Epithelial cell of prostate (primary cell): ENCODE measurements at regions not wholly inside any gene's neighbourhood (a gene's known extent, or its start where the extent isn't known, plus 50 kb on each side); places are given as distances from the start of the nearest gene placed in this dataset.
A peak's percentile ranks its signal among the peaks of the same experiment; 100 is the strongest.
"Not testable (repeated sequence)": the region's sequence is repeated elsewhere in the genome, so short reads cannot be mapped to it uniquely, and the experiment has no call there.

Source experiments
- DNase-seq: peaks from one replicate; pipeline ENCODE4 v3.0.0-alpha.2; 2011; ENCODE audit warnings: low read depth, low spot score
- H3K27ac ChIP-seq: fragments of 450-650 bp; 2 replicates; pipeline ENCODE4 v1.5.1; 2017; ENCODE audit warnings: mild to moderate bottlenecking

DNA sequence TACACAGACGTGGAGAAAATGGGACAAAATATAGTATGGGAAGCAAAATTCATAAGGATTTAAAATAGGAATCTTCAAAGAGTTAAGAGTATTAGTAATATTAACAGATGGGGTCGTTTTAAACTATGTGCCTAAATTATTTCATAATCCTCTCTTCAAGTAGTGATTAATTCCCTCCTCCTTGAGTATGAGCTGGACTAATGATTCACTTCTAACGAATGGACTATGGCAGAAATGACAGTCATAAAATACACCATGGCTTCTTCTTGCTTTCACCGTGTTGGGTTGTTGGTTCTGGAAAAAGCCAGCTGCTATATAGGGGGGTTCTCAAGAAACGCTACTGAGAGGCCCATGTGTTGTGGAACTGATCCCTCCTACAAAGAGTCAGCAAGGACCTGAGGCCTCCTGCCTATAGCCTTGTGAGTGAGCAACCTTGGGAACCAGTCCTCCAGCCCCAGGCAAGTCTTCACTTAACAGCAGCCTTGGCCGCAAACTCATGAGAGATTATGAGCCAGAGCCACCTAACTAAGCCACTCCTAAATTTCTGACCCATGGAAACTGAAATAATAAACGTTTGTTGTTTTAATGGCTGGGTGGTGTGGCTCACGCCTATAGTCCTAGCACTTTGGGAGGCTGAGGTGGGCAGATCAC is 64.8 kb upstream of the ABHD2 start:
- peak overlapping the region; percentile 52 for H3K27ac ChIP-seq
- DNase-seq: no peak

DNA sequence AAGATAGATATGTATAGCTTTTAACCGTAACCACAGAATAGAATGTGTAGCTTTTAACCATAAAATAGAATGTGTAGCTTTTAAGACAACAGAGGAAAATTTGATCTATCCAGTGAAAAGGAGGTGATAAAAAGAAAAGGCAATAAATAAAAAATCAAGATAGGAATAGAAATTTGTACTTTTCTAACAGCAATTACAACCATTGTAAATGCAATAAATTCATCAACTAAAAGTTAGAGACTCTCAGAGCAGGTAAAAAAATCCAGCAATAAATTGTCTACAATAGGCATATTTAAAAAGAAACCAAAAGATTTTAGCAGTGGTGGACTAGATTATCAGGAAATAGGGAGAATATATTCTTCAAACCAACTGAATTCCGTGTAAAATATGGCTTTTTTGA is 63.8 kb upstream of the ABHD2 start:
- H3K27ac ChIP-seq: no peak overlapping the region
- no peak for DNase-seq

DNA sequence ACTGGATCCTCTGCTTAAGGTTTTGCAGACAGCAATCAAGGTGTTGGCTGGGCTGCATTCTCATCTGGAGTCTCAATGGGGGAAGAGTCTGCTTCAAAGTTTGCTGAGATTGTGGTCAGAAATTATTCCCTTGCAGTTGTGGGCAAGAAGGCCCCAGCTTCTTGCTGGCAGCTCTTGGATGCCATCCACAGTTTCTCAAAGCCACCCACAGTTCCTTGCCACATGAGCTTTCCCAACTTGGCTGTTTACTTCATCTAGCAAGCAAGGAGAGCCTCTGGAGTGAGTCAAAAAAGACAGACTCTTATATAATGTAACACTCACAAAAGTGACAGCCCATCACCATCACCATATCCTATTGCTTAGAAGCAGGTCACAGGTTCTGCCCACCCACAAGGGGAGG is 62.1 kb upstream of the ABHD2 start:
- DNase-seq: no peak
- H3K27ac ChIP-seq: no peak overlapping the region

DNA sequence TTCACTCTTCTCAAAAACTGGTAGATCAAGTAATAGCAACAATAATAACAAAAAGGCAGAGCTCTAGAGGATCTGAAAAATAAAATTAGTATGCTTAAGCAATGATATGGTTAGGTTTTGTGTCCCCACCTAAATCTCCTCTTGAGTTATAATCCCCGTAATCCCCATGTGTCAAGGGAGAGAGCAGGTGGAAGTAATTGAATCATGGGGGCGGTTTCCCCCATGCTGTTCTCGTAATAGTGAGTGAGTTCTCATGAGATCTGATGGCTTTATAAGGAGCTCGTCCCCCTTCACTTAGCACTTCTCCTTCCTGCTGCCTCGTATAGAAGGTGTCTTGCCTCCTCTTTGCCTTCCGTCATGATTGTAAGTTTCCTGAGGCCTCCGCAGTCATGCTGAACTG is 60.2 kb upstream of the ABHD2 start:
- no peak overlapping the region for H3K27ac ChIP-seq
- no peak for DNase-seq

DNA sequence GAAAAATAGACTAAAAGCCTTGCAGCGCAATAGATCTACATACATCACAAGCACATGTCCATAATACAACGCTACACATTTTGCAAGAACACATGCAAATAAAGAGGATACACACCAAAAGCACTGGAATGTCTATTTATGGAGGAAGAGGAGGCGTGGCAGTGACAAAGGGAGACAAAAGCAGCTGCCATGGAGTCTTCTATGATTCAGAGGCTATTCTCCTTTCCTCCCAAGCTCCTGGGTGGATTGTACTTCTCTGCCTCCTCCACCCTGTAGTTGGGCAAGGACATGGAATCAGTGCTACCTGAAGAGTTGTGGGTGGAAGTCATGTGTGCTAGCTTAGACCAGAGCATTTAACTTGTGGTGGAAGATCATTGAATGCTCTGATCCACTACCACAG is 57.9 kb upstream of the ABHD2 start:
- no peak for DNase-seq
- no peak overlapping the region for H3K27ac ChIP-seq

DNA sequence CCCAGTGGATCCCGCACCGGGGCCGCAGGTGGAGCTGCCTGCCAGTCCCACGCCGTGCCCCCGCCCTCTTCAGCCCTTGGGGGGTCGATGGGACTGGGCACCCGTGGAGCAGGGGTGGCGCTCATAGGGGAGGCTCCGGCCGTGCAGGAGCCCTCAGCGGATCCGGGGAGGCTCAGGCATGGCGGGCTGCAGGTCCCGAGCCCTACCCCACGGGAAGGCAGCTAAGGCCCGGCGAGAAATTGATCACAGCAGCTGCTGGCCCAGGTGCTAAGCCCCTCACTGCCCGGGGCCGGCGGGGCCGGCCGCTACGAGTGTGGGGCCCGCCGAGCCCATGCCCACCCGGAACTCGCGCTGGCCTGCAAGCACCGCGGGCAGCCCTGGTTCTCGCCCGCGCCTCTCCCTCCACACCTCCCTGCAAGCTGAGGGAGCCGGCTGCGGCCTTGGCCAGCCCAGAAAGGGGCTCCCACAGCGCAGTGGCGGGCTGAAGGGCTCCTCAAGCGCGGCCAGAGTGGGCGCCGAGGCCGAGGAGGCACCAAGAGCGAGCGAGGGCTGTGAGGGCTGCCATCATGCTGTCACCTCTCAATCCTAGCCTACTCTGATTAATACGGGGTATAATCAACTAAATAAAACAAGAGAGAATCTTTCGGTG is 56.5 kb upstream of the ABHD2 start:
- not testable (repeated sequence) for DNase-seq, H3K27ac ChIP-seq

DNA sequence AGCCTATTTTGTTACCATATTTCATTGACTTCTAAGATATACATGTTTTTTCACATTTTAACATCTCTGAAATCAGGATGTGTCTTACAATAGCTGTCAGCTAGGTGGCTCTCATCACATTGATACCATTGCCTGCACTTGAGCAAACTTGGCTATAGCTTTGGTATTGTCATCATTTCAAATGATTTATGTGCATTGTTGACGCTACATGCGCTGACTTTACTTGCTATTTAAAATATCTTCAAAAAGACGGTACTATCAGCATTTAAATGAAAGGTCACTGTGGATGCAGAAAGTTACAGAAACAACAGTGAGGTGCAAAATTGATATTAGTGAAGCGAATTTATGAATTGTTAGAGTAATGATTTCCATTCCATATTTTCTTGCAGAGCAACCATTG is 54.0 kb upstream of the ABHD2 start:
- H3K27ac ChIP-seq: no peak overlapping the region
- no peak for DNase-seq

DNA sequence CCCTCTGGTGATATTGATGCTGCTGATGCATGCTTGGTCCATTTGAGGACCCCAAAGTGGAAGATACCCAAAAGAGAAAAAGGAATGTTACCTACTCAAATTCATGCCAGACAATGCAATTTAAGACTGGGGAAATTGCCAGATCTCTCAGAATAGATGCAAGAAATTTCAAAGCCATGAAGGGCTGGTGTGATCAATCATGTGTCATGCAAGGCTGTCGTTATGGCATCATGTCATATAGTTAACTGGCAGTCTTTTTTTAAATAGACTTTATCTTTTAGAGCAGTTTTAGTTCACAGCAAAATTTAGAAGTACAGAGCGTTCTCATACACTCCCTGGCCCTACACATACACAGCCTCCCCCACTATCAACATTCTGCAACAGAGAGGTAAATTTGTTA is 53.1 kb upstream of the ABHD2 start:
- no peak overlapping the region for H3K27ac ChIP-seq
- DNase-seq: no peak

DNA sequence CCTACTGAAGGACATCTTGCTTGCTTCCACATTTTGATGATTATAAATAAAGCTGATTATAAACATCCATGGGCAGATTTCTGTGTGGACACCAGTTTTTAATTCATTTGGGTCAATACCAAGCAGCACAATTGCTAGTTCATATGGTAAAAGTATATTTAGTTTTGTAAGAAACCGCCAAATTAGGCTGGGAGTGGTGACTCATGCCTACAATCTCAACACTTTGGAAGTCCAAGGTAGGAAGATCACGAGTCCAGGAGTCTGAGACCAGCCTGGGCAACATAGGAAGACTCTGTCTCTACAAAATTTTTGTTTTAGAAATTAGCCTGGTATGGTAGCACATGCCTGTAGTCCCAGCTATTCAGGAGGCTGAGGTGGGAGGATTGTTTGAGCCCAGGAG is 52.6 kb upstream of the ABHD2 start:
- DNase-seq: no peak

DNA sequence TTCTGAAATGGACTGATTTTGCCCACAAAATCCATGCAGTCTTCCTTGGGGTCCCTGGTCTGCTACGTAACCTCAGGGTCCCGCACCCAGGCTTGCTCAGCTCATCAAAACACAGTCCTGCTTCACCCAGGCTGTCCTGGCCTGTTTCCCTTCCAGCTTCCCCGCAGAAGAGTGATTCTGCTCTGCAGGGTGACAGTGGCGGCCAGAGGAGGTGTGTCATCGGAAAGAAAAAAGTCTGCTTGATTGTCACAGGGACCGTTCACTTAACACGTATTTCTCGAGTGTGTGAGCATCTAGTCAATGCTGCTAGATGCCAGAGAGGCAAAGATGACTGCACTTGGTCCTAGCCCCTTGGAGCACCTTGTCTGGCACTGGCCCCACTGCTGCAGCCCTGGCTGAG is 50.1 kb upstream of the ABHD2 start:
- no peak overlapping the region for H3K27ac ChIP-seq
- DNase-seq: no peak

More for the DNA sequence above, 52.6 kb upstream of the ABHD2 start:
- H3K27ac ChIP-seq: no peak overlapping the region
